ENCODE measurements at regions not wholly inside any gene's neighbourhood (a gene's known extent, or its start where the extent isn't known, plus 50 kb on each side); places are given as distances from the start of the nearest gene placed in this dataset.

DNA sequence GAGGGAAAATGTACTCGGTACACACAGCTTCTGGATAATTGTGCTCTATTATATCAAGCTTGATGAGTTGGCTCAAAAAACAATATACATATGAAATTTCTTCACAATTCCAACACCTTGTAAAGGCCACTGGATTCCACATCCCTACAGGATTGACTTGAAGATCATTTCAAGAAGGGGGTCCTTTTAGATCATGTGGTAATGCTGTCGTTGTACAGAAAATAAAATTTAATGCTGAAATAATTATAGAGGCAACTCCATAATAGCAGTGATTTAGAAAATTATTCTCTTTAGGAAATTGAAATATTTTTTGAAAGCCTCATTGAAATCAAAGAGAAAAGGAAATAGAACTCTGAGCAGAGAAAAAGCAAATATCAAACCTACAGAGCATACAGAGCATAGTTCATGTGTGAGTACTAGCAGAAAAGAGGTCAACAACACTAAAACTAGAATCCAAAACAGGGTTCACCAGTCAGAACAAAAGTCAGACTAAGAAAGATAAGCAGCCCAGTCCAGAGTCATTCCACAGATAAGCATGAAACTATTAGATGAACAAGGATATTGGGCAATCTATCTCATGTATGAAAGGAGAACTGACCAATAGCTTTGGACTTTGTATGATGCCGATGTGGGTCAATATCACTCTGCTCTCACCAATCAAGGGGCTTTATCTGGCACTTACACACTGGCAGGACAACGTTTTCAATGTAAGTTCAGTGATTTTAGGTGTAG, 79.5 kb upstream of the PALMD start (continued):
- TF ChIP-seq, protein P1, sequence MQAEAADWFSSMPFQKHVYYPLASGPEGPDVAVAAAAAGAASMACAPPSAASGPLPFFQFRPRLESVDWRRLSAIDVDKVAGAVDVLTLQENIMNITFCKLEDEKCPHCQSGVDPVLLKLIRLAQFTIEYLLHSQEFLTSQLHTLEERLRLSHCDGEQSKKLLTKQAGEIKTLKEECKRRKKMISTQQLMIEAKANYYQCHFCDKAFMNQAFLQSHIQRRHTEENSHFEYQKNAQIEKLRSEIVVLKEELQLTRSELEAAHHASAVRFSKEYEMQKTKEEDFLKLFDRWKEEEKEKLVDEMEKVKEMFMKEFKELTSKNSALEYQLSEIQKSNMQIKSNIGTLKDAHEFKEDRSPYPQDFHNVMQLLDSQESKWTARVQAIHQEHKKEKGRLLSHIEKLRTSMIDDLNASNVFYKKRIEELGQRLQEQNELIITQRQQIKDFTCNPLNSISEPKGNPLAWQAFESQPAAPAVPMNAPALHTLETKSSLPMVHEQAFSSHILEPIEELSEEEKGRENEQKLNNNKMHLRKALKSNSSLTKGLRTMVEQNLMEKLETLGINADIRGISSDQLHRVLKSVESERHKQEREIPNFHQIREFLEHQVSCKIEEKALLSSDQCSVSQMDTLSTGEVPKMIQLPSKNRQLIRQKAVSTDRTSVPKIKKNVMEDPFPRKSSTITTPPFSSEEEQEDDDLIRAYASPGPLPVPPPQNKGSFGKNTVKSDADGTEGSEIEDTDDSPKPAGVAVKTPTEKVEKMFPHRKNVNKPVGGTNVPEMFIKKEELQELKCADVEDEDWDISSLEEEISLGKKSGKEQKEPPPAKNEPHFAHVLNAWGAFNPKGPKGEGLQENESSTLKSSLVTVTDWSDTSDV (CRISPR knock-in tag; IDR thresholded peaks at IDR 0.05) = no peak
- no peak for TF ChIP-seq ZNF496 (CRISPR knock-in tag; IDR thresholded peaks at IDR 0.05; ENCODE audit: insufficient replicate concordance)
- TF ChIP-seq SUZ12 (IDR thresholded peaks at IDR 0.05; ENCODE audit: low read depth, low read length) = no peak
- TF ChIP-seq TBP (CRISPR knock-in tag; IDR thresholded peaks at IDR 0.05) = no peak
- no peak for TF ChIP-seq ZNF670 (CRISPR knock-in tag; IDR thresholded peaks at IDR 0.05; ENCODE audit: borderline replicate concordance)
- TF ChIP-seq, protein P2, sequence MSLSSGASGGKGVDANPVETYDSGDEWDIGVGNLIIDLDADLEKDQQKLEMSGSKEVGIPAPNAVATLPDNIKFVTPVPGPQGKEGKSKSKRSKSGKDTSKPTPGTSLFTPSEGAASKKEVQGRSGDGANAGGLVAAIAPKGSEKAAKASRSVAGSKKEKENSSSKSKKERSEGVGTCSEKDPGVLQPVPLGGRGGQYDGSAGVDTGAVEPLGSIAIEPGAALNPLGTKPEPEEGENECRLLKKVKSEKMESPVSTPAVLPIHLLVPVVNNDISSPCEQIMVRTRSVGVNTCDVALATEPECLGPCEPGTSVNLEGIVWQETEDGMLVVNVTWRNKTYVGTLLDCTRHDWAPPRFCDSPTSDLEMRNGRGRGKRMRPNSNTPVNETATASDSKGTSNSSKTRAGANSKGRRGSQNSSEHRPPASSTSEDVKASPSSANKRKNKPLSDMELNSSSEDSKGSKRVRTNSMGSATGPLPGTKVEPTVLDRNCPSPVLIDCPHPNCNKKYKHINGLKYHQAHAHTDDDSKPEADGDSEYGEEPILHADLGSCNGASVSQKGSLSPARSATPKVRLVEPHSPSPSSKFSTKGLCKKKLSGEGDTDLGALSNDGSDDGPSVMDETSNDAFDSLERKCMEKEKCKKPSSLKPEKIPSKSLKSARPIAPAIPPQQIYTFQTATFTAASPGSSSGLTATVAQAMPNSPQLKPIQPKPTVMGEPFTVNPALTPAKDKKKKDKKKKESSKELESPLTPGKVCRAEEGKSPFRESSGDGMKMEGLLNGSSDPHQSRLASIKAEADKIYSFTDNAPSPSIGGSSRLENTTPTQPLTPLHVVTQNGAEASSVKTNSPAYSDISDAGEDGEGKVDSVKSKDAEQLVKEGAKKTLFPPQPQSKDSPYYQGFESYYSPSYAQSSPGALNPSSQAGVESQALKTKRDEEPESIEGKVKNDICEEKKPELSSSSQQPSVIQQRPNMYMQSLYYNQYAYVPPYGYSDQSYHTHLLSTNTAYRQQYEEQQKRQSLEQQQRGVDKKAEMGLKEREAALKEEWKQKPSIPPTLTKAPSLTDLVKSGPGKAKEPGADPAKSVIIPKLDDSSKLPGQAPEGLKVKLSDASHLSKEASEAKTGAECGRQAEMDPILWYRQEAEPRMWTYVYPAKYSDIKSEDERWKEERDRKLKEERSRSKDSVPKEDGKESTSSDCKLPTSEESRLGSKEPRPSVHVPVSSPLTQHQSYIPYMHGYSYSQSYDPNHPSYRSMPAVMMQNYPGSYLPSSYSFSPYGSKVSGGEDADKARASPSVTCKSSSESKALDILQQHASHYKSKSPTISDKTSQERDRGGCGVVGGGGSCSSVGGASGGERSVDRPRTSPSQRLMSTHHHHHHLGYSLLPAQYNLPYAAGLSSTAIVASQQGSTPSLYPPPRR (CRISPR knock-in tag; IDR thresholded peaks at IDR 0.05; ENCODE audit: borderline replicate concordance) = peak; percentile 71
- no peak for TF ChIP-seq ZC3H4 (CRISPR knock-in tag; IDR thresholded peaks at IDR 0.05; ENCODE audit: borderline replicate concordance)
- no peak for TF ChIP-seq MATR3 (CRISPR knock-in tag; IDR thresholded peaks at IDR 0.05)
- TF ChIP-seq DNMT3B (CRISPR knock-in tag; conservative IDR thresholded peaks at IDR 0.05) = no peak
- TF ChIP-seq, protein P3, sequence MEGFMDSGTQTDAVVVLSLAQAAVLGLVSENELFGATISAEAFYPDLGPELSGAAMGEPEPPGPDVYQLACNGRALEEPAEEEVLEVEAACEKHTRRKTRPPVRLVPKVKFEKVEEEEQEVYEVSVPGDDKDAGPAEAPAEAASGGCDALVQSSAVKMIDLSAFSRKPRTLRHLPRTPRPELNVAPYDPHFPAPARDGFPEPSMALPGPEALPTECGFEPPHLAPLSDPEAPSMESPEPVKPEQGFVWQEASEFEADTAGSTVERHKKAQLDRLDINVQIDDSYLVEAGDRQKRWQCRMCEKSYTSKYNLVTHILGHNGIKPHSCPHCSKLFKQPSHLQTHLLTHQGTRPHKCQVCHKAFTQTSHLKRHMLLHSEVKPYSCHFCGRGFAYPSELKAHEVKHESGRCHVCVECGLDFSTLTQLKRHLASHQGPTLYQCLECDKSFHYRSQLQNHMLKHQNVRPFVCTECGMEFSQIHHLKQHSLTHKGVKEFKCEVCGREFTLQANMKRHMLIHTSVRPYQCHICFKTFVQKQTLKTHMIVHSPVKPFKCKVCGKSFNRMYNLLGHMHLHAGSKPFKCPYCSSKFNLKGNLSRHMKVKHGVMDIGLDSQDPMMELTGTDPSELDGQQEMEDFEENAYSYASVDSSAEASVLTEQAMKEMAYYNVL (CRISPR knock-in tag; IDR thresholded peaks at IDR 0.05; ENCODE audit: borderline replicate concordance) = peak; percentile 70; the same call in 1 of the 2 replicates
- no peak for TF ChIP-seq TOPORS (CRISPR knock-in tag; IDR thresholded peaks at IDR 0.05)
- TF ChIP-seq, protein P4, sequence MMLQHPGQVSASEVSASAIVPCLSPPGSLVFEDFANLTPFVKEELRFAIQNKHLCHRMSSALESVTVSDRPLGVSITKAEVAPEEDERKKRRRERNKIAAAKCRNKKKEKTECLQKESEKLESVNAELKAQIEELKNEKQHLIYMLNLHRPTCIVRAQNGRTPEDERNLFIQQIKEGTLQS (CRISPR knock-in tag; IDR thresholded peaks at IDR 0.05) = peak; percentile 26; the same call in 1 of the 2 replicates
- TF ChIP-seq, protein P5, sequence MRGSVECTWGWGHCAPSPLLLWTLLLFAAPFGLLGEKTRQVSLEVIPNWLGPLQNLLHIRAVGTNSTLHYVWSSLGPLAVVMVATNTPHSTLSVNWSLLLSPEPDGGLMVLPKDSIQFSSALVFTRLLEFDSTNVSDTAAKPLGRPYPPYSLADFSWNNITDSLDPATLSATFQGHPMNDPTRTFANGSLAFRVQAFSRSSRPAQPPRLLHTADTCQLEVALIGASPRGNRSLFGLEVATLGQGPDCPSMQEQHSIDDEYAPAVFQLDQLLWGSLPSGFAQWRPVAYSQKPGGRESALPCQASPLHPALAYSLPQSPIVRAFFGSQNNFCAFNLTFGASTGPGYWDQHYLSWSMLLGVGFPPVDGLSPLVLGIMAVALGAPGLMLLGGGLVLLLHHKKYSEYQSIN (CRISPR knock-in tag; IDR thresholded peaks at IDR 0.05; ENCODE audit: borderline replicate concordance) = no peak
- no peak for TF ChIP-seq ZNF234 (CRISPR knock-in tag; conservative IDR thresholded peaks at IDR 0.05)
- TF ChIP-seq SMARCE1 (IDR thresholded peaks at IDR 0.05; ENCODE audit: borderline replicate concordance) = no peak
- TF ChIP-seq GTF2F1 (IDR thresholded peaks at IDR 0.05; ENCODE audit: low read length) = no peak
- TF ChIP-seq NFYB (CRISPR knock-in tag; IDR thresholded peaks at IDR 0.05) = peak; percentile 75
